Heart left ventricle (tissue), 13 donors: ENCODE measurements at regions not wholly inside any gene's neighbourhood (a gene's known extent, or its start where the extent isn't known, plus 50 kb on each side); places are given as distances from the start of the nearest gene placed in this dataset.

Source experiments
- POLR2A ChIP-seq, 2 donors: fragments of 450-650 bp; IDR thresholded peaks; one replicate each; pipeline ENCODE4 v1.6.1; 2017; ENCODE audit warnings: antibody characterized with exemption in 2 of 2, mild to moderate bottlenecking in 2 of 2, moderate library complexity in 2 of 2
- TF ChIP-seq, protein P1 (sequence below), 12 donors: fragments of 200-600 bp; sonication (generic) in 4 of 12; IDR thresholded peaks; one replicate each; pipeline versions ENCODE4 v1.5.0 to v1.8.0; 2018 to 2022; ENCODE audit warnings: antibody characterized with exemption in 12 of 12, mild to moderate bottlenecking in 5 of 12
- donor health status: ischemic (EF 13 %, LVEDD 7.1; RV severe dilation, severe dysfunction).
- donor health status: DM: no; HTN: yes; CAD: no.
- donor health status: DM: no; HTN: no; CAD: no.
- donor health status: ischemic (EF 25% LVEDD 6.9; RV normal size, moderate dysfunction).
- donor health status: ischemic (EF 25% LVEDD 5.7; RV mildly dilated, moderate dysfunction).
- donor health status: ischemic (EF 35%, LVEDD 5.7; RV mildly dilated, moderate dysfunction).
- donor health status: nonischemic (EF 11% LVEDD 7.7; RV severe dilation, severe dysfunction).
- donor health status: DM: yes; HTN: yes; CAD: no.
- donor health status: PGD.
- donor health status: ischemic (EF 29% LVEDD 5.4; RV normal size, mild dysfunction).
- donor health status: nonischemic (EF 23%, LVEDD 6.1; RV moderate dilation, normal function).

DNA sequence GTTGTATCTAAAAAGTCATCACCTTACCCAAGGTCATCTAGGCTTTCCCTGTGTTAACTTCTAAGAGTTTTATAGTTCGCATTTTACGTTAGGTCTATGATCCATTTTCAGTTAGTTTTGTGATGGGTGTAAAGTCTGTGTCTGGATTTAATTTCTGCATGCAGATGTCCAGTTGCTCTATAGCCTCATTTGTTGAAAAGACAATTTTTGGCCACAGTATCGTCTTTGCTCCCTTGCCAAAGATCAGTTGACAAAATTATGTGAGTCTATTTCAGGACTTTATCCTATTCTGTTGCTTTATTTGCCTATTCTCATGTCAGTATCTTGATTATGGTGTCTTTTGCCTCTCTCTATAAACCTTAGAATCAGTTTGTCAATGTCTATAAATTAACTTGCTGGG lies 85.1 kb downstream of the METRNL start:
- TF ChIP-seq, protein P1, sequence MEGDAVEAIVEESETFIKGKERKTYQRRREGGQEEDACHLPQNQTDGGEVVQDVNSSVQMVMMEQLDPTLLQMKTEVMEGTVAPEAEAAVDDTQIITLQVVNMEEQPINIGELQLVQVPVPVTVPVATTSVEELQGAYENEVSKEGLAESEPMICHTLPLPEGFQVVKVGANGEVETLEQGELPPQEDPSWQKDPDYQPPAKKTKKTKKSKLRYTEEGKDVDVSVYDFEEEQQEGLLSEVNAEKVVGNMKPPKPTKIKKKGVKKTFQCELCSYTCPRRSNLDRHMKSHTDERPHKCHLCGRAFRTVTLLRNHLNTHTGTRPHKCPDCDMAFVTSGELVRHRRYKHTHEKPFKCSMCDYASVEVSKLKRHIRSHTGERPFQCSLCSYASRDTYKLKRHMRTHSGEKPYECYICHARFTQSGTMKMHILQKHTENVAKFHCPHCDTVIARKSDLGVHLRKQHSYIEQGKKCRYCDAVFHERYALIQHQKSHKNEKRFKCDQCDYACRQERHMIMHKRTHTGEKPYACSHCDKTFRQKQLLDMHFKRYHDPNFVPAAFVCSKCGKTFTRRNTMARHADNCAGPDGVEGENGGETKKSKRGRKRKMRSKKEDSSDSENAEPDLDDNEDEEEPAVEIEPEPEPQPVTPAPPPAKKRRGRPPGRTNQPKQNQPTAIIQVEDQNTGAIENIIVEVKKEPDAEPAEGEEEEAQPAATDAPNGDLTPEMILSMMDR (IDR thresholded peaks at IDR 0.05) = no peak
- no peak for TF ChIP-seq POLR2A (IDR thresholded peaks at IDR 0.05)
